Glomerular visceral epithelial cell (primary cell): ENCODE measurements at regions not wholly inside any gene's neighbourhood (a gene's known extent, or its start where the extent isn't known, plus 50 kb on each side); places are given as distances from the start of the nearest gene placed in this dataset.

Source experiments
- DNase-seq: peaks from one replicate; pipeline ENCODE4 v3.0.0-alpha.2; 2016; ENCODE audit errors: extremely low spot score

- DNase-seq, result no peak
Measured at GRCh38 chr6:98532004-98532403, 302.4 kb upstream of the POU3F2 start.

- DNase-seq, result no peak
Measured at GRCh38 chr6:98539741-98540140, 294.6 kb upstream of the POU3F2 start.

GRCh38 chr6:98546376-98546775, 288.0 kb upstream of the POU3F2 start:
- DNase-seq, result no peak

- DNase-seq, result no peak
Measured at GRCh38 chr6:98547151-98547550, 287.2 kb upstream of the POU3F2 start.

- no peak for DNase-seq
Measured at GRCh38 chr6:98547634-98548033, 286.7 kb upstream of the POU3F2 start.

DNA sequence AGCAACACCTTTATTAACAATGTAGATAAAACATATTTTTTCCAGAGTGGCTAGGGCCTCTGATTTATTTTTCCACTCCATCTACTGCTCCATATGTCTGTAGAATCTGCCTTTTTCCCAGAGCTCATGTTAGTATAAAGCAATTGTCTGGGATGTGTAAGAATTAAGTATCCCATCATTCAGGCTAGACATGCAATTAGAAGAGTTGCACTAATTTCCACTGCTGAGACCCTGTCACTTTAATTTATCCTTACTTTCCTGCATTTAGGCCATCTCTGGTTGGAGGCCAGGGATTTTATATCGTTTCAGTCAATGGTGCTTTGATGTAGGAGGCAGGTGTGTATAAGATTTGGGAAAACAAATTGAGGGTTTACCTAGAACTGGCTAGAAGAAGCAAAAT, 286.1 kb upstream of the POU3F2 start:
- no peak for DNase-seq

GRCh38 chr6:98560418-98560817, 274.0 kb upstream of the POU3F2 start:
- DNase-seq, result no peak

DNA sequence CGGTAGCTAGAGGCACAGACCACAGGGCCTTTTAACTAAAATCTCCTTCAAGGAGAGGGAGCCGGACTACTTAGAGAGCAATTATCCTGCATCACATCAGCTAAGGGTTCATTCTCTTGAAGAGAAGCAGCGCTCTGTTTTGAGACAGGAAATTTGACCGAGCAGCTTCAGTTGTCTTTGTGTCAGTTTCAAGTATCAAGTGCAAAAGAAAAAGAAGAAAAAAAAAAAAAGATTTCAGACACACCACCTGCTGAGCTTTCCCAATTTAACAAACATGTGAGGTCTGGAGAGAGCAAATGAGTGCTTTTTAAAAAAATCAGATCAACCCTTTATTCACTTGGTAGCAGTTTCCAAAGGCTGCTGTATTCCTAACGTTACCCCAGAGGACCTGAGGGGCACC, 273.5 kb upstream of the POU3F2 start:
- DNase-seq, result no peak

DNA sequence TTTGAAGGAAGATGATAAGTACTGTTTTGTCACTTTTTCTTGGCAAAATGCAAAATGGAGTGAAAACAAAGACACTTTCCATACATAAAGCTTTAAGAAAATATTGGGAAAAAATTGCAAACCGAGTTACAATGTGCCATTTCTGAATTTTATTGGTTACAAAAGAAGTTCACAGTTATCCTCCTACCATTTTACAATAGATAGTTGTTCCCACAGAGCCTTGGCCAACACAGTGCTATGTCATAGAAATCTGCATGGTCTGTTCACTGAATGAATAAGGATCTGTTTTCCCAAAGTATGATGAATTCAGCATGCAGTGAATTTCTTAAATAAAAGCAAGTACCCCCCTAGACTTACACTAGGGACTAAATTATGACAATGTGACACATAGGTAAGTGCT, 268.2 kb upstream of the POU3F2 start:
- no peak for DNase-seq

GRCh38 chr6:98572579-98572978, 261.8 kb upstream of the POU3F2 start:
- DNase-seq, result no peak

- DNase-seq, result no peak
Measured at GRCh38 chr6:98574984-98575383, 259.4 kb upstream of the POU3F2 start.

GRCh38 chr6:98576791-98577190, 257.6 kb upstream of the POU3F2 start:
- peak; percentile 26 for DNase-seq

DNA sequence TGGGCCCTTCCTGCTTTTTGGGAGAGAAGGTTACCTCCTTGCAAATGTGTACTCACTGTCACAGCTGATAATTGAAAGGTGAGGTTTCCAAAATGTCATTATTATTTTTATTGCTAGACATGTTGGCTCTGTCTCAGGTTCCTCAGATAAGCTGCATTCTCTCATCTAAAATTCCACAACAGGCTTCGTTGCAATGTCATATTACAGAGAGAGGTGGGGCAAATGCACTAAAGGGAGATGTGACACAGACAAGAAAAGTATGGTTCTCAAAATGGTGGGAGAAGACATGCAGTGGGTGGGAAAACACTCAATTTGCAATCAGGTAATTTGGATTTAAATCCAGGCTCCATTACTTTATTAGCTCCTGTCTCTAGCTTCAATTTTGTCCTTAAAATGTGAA, 256.4 kb upstream of the POU3F2 start:
- DNase-seq, result no peak

- DNase-seq, result peak; percentile 47
Measured at GRCh38 chr6:98579079-98579478, 255.3 kb upstream of the POU3F2 start.

- no peak for DNase-seq
Measured at GRCh38 chr6:98579941-98580340, 254.4 kb upstream of the POU3F2 start.

- no peak for DNase-seq
Measured at GRCh38 chr6:98581705-98582104, 252.7 kb upstream of the POU3F2 start.

DNA sequence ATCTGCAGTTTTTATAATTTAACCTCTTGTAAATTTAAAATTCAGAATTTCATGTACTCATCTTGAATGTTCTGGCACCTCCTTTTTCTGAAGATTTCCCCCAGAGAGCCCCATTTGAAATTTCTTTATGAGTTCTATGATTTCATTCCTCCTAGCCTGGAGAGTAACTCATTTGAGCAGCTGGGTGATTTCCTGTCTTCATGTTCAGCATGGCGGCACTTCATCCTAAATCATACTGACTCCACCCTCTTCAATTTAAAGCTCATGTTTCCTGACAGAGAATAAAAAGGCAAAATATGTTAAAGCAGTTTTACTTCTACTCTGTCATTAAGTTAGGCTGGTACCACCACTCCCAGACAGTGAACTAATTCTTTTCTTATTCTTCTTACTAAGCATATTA, 250.9 kb upstream of the POU3F2 start:
- no peak for DNase-seq

GRCh38 chr6:98586163-98586562, 248.2 kb upstream of the POU3F2 start:
- DNase-seq, result no peak

GRCh38 chr6:98587555-98587954, 246.8 kb upstream of the POU3F2 start:
- no peak for DNase-seq

DNA sequence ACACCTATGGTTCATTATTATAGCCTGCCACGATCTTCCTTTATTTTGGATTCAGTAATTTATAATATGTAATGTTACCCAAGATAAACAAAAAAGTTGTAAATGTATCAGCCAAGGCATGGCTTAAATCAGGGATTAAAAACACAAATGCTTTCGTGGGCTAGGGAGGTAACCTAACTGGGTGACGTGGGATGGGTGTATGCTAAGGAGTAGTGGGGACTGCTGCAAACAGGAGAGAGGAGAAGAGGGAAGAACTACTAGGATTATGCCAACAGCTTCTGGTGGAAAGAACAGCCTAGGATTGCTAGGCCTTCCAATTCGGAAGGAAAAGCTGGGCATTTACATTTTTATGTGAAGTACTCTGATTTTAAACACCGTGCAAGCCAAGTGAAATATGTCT, 244.8 kb upstream of the POU3F2 start:
- DNase-seq, result no peak

DNA sequence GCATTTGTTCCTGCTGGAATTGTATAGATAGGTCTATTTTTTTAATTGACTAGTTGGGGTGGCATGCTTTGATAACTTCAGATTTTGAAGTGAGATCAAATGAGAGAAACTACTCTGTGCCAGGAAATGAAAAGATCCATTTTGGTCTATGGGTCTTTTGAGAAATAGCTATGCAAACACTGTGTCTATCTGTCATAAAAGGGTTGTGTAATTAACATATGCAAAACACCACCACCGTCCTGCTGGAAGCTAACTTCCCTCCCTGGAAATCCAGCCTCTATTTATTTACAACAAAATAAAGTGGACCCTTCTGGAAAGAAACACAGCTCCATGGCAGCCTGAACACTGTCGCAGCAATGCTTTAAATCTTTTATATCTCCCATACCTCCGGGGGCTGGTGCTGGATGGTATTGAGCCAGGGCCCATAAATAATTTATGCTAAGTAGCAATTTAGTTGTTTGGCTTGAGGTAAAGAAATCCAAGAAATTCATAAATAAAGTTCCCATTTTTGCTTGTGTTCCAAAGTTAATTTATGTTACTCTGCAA, 244.2 kb upstream of the POU3F2 start:
- no peak for DNase-seq

DNA sequence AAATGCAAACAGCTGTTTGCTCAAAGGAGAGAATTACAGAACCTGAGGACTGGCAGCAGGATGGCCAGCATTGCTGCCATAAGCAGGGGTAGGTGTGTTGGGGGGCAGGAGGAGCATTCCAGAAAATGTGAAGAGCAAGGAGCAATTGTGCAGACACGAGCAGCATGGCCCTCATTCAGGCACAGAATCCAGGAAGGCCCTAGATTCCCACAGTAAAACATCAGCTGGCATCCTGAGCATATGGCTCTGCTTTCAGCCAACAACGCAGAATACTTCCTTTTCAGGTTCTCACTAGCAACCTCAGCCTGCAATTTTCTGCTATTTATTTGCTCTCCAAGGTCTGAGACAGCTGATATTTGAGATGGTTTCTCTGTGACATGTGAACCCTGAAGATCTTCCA, 243.4 kb upstream of the POU3F2 start:
- no peak for DNase-seq

DNA sequence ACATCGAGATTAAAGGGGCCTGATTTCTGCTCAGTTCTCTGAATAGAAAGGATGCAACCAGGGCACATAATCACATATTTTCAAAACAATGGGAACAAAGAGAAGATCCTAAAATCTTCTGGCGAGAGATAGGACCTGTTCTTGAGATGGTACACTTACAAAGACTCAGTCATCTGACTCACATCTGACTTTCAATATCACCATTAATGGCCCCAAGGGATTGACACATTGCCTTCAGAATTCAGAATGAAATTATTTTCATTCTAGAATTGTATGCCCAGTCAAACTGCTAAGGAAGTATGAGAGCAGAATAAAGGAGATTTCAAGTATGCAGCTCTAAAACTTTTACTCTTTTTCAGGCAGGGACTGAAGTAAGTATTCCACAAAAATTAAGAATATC, 240.7 kb upstream of the POU3F2 start:
- no peak for DNase-seq

DNA sequence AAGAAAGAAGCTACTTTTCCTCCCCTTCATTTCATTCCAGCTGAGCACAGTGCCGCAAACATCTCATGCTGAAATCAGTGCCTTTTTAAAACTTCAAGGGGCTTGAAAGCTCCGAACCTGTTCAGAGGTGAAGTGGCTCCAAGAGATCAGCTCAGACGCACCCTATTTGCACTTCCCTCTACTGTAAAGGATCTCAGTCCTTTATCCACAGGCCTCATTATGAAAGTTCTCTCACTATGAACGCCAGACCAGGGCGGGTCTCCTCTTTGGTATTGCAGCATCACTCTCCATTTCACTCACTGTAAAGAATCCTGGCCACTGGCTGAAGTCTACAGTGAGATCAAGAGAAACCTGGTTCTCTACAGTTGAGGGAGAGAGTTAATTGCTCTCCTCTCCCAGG, 232.7 kb upstream of the POU3F2 start:
- no peak for DNase-seq

- DNase-seq, result no peak
Measured at GRCh38 chr6:98605705-98606104, 228.7 kb upstream of the POU3F2 start.
